Ovary (tissue), 3 donors: ENCODE measurements at regions not wholly inside any gene's neighbourhood (a gene's known extent, or its start where the extent isn't known, plus 50 kb on each side); places are given as distances from the start of the nearest gene placed in this dataset.

Experiments used
- EP300 ChIP-seq: sonication (generic); formaldehyde crosslinking; IDR thresholded peaks from one replicate; pipeline ENCODE4 v1.6.1; 2017; ENCODE audit warnings: antibody characterized with exemption
- POLR2A ChIP-seq: fragments of 450-650 bp; IDR thresholded peaks from one replicate; pipeline ENCODE4 v1.6.1; 2017; ENCODE audit warnings: antibody characterized with exemption, mild to moderate bottlenecking, moderate library complexity
- TF ChIP-seq, protein P1 (sequence below), 3 donors: fragments of 450-650 bp in 2 of 3; fragments of 200-600 bp in 1 of 3; IDR thresholded peaks; one replicate each; pipeline versions ENCODE4 v1.5.1 to v1.8.0; 2016 to 2022; ENCODE audit warnings: antibody characterized with exemption in 3 of 3, mild to moderate bottlenecking in 1 of 3
- donor health status: DM: no; HTN: no; CAD: no.

DNA sequence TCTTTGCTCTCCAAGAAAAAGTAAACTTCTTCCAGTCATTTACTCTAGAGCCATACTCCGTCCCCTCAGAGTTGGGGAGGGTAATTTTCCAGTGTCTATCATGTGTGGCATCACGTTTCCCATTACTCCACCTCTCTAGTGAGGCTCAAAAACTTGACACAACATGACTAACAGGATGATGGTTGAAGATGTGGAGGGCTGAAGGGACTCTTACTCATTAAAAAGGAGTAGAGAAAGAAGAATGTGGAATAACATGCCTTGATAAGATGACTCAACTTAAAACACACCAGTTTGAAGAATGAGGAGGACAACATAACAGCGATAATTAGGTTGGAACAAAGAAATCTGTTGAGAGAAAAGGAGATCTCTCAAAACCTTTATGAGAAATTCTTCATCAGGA lies 894.3 kb downstream of the OTOL1 start:
- TF ChIP-seq, protein P1, sequence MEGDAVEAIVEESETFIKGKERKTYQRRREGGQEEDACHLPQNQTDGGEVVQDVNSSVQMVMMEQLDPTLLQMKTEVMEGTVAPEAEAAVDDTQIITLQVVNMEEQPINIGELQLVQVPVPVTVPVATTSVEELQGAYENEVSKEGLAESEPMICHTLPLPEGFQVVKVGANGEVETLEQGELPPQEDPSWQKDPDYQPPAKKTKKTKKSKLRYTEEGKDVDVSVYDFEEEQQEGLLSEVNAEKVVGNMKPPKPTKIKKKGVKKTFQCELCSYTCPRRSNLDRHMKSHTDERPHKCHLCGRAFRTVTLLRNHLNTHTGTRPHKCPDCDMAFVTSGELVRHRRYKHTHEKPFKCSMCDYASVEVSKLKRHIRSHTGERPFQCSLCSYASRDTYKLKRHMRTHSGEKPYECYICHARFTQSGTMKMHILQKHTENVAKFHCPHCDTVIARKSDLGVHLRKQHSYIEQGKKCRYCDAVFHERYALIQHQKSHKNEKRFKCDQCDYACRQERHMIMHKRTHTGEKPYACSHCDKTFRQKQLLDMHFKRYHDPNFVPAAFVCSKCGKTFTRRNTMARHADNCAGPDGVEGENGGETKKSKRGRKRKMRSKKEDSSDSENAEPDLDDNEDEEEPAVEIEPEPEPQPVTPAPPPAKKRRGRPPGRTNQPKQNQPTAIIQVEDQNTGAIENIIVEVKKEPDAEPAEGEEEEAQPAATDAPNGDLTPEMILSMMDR (IDR thresholded peaks at IDR 0.05): no peak
- TF ChIP-seq POLR2A: no peak
- TF ChIP-seq EP300: no peak
